HG03135 (cell line): ENCODE measurements at regions not wholly inside any gene's neighbourhood (a gene's known extent, or its start where the extent isn't known, plus 50 kb on each side); places are given as distances from the start of the nearest gene placed in this dataset.
"Not testable (repeated sequence)": the region's sequence is repeated elsewhere in the genome, so short reads cannot be mapped to it uniquely, and the experiment has no call there.

Source experiments
- ATAC-seq: cut with Tn5 transposase; IDR thresholded peaks from one replicate; pipeline ENCODE4 v1.9.1; 2021; ENCODE audit warnings: mild to moderate bottlenecking, moderate library complexity; ENCODE audit not compliant: unreplicated experiment

GRCh38 chr13:65615506-65615905 lies 1614.6 kb downstream of the PCDH9 start:
- ATAC-seq = no peak

DNA sequence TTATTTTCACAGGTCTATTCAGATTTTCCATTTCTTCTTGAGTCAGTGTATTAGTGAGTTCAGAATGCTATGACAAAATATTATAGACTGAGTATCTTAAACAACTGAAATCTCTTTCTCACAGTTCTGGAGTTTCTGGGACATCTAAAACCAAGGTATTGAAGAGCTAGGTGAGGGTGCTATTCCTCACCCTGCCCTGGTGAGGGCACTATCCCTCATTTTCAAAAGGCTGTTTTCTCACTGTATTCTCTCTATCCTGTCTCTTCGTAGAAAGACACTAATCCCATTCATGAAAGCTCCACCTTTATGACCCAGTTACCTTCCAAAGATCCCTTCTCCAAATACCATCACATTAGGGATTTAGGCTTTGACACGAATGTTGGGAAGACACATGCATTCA lies 1617.1 kb downstream of the PCDH9 start:
- no peak for ATAC-seq

DNA sequence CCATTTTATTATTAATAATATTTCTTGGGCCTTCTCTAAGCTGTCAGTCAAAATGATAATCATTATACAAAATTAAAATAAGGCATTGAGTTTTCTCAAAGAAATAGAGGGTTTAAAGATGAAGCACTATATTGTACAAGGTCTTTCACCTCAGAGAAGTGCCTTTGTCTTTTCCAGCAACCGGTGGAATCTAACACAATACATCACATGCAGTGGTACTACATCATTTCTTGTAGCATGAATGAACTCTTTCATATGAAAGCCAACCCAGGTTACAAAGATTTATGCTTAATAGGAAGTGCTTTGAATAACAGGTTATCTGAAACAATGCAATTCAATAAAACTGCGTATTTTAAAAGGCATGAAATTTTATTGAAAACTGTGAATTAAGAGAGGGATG lies 1620.8 kb downstream of the PCDH9 start:
- ATAC-seq = no peak

- ATAC-seq = no peak
Measured at GRCh38 chr13:65606622-65607021, 1623.5 kb downstream of the PCDH9 start.

GRCh38 chr13:65605396-65605795 lies 1624.7 kb downstream of the PCDH9 start:
- ATAC-seq = no peak

DNA sequence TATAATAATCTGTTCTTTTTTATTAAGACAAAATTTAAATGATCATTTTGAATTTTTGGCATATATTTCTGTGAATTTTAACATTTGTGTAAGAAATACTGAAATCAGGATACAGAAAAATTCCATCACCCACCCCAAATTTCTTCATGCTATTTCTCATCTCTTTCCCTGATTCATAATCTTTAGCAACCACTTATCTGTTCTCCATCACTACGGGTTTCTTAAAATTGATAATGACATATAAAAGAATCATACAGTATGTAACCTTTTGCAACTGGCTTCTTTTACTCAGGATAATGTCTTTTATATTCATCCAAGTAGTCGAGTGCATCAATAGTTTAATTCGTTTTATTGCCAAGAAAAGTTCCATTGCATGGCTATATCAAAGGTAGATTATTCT lies 1627.0 kb downstream of the PCDH9 start:
- no peak for ATAC-seq

DNA sequence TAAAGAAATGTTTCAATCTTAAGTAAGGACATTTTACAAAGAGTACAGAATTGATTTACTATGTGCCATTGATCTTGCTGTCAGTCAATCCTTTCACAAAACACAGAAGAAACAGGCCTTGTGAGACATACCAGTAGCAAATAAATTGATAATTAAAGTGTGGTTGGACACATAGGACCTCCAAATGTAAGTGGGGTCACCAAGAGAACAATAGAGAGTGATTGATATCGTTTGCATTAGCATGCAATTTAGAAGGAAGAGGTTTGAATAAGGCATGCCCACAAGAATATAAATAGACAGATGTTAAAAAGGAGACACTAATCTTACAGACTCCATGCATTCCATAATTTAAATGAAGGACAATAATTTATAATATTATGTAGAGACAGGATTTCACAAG lies 1628.3 kb downstream of the PCDH9 start:
- no peak for ATAC-seq

DNA sequence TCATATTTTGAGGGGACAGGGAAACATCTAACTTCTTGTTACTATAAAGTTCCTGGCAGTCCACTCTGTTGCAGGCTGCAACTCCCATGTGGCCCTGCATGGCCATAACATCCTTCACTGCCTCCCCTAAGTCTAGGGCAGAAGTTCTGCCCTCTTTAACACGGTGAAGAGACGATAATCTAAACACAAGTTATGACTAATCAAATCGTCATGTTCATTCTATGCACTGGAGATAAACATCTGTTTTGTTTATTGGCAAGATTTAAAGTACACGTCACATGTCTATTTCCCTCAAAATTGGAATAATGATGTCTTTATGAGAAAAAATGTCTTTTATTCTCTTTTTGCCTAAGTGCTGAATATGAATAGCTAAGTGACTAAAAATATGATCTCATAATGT lies 1629.4 kb downstream of the PCDH9 start:
- ATAC-seq = no peak

DNA sequence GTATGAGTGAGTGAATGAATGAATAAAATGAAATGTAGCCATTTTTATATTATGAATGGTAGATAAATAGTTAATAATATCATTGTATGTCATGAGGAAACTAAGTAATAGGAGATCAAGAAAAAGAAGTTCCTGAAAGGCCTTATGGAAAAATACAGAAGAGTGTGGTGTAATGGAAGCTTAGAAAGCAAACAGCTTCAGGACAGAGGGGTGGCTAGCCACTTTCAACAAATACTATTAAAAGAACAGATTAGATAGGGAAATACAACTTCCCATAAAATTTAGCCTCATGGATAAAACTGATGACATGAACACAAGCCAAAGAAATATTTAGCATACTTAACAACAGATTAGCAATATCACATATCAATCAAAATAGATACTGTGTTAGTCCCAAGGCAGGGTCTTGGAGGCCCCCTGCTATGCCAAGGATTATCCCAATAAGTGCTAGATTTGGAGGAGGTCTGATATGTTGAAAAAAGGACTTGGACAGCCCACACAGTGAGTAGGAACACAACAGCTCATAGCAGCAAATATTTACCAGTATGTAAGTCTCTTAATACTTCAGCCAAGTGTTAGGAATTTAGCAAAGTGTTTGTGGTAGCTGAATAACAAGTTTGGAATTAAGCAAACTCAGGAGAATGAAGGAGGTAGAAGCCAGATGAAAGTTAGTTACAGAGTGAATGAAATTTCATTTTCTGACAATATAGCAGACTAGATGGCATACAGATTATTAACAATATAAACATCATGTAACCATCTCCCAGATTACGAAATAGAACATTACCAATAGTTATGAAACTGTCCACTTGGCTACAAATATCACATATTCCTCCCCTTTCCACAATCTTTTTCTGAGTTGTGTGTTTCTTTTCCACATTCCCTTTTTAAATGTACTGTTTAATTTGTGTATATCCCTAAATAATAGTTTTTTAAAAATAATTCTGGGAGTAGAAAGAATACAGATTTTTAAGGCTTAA lies 1632.0 kb downstream of the PCDH9 start:
- no peak for ATAC-seq

DNA sequence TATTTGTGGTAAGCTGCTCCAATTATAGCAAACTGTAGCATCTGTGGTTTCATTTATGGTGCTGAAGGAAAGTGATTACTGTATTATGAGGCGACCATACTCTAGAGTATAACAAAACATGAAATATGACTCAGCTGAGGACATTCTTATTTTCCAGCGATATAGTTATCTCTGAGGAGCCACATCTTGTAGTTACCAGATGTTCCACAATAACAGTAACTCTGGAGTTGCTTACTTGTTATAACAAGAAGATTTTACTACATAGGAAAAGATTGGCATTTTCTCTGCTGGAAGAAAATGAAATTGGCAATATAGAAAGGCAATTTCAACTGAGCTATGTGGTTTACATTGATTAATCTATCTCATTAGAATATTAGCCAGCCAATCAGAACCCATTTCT lies 1634.2 kb downstream of the PCDH9 start:
- no peak for ATAC-seq

GRCh38 chr13:65594298-65594781 lies 1635.8 kb downstream of the PCDH9 start:
- no peak for ATAC-seq

DNA sequence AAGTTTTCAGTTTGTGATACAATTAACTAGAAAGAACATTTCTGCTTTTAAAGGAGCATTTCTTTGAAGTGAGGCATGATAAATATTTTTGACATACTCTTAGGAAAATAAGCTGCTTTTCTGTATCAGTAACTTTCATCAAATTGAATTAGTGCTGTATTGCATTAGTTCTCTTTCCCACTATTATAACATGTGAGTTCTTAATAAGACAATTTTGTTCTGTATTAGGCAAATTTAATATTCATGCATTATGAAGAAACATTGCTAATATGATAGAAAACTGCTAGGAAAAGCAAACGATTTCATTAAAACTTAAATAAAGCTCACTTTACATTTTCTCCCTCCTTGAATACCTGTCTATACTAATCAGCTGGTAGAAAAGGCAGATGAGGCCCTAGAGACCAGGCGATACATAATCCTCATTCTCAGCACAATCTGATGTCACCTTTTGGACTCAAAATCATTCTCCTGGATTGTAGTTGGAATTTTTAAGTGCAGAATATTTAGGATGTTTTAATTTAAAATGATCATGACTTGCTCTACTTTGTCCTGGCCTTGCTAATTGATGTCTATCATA lies 1636.8 kb downstream of the PCDH9 start:
- no peak for ATAC-seq

- ATAC-seq = no peak
Measured at GRCh38 chr13:65592731-65593130, 1637.4 kb downstream of the PCDH9 start.

DNA sequence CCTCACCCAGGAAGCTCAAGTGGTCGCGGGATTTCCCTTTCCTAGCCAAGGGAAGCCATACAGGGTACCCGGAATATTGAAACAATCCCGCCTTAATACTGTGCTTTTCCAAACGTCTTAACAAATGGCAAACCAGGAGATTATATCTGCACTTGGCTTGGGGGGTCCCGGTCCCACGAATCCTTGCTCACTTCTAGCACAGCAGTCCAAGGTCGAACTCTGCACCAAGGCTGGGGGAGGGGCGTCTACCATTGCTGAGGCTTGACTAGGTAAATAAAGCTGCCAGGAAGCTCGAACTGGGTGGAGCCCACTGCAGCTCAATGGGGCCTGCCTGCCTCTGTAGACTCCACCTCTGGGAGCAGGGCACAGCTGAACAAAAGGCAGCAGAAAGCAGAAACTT lies 1644.8 kb downstream of the PCDH9 start:
- ATAC-seq = no peak

GRCh38 chr13:65584126-65584525 lies 1646.0 kb downstream of the PCDH9 start:
- ATAC-seq = no peak

DNA sequence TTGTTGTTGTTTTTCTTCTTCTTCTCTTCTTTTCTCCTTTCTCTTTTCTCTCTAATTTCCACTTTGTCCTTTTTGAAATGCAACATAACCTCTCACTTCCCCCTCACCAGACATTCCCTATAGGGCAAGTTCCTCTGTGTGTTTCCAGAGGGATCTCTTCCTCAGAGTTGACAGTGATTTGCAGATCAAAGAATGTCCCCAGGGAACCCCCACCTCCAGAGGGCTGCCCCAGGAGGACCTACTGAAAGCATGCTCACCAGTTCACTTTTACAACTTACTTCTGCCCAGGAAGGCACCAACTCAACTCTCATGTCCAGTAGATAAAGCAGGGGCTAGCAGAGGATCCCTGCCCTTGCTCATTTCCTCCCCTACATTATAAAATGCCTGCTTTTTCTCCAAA lies 1648.0 kb downstream of the PCDH9 start:
- no peak for ATAC-seq

- not testable (repeated sequence) for ATAC-seq
Measured at GRCh38 chr13:65564561-65564960, 1665.6 kb downstream of the PCDH9 start.

GRCh38 chr13:65562305-65562704 lies 1667.8 kb downstream of the PCDH9 start:
- no peak for ATAC-seq

GRCh38 chr13:65560936-65561335 lies 1669.2 kb downstream of the PCDH9 start:
- no peak for ATAC-seq

DNA sequence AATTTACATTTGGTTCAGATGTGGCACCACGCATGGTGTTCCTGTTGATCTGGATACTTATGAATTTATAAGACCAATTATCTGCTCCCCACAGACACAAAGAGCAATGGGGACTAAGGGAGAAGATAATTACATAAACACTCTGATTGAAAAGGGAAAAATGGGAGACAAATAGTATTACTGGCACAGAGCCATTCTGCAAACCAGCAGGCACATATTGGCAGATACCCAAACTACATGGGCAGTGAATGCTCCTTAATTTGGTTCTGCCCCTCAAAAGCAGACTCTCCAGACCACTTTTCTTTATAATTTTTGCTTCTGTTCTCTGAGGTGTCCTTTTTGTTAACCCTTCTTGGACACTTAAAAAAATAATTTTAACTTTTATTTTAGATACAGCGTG lies 1674.2 kb downstream of the PCDH9 start:
- ATAC-seq = no peak

DNA sequence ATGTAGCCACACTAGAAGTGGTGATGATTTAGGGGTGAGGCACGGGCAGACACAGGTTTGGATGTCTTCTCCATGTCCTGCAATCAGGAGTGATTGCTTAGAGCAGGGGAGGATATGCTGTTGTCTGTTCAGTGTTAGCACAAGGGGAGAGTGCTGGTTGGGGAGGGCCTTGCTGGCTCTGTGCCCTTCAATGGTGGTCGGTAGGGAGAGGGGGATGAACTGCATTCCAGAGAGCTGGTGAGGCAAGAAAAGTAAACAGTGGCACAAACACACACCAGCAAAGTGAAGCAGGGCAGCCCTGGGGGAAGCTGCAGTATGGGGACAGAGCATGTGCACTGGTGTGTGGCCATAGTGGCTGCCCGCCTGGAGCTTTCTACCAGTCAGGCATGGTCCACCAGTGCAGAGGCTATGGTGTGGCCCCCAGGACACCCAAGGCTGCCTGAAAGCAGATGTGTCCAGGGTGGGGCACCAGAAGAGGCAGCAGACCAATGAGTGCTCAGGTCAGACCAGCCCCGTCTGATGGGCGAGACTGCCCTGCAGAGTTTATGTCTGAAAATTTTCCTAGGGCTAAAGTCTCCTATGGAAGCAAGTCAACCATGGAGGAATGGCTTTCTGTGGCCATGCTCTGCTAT lies 1676.9 kb downstream of the PCDH9 start:
- no peak for ATAC-seq

DNA sequence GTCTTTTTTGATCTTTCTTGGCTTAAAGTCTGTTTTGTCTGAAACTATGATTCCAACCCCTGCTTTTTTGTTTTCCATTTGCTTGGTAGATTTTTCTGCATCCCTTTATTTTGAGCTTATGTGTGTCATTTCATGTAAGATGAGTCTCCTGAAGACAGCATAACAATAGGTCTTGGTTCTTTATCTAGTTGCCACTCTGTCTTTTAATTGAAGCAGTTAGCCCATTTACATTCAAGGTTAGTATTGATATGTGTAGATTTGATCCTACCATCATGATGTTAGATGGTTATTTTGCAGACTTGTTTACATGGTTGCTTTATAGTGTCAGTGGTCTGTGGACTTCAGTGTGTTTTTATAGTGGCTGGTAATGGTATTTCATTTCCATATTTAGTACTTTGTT lies 1678.9 kb downstream of the PCDH9 start:
- no peak for ATAC-seq
